Suprapubic skin (tissue), 3 donors: ENCODE measurements at regions not wholly inside any gene's neighbourhood (a gene's known extent, or its start where the extent isn't known, plus 50 kb on each side); places are given as distances from the start of the nearest gene placed in this dataset.

Experiments
- POLR2A ChIP-seq, 2 donors: fragments of 450-650 bp; IDR thresholded peaks; one replicate each; pipeline ENCODE4 v1.6.1; 2017; ENCODE audit warnings: antibody characterized with exemption in 2 of 2, mild to moderate bottlenecking in 2 of 2, moderate library complexity in 2 of 2
- TF ChIP-seq, protein P1 (sequence below), 2 donors: fragments of 200-600 bp in 1 of 2; fragments of 450-650 bp in 1 of 2; sonication (generic) in 1 of 2; IDR thresholded peaks; one replicate each; pipeline ENCODE4 v1.5.1; 2016 to 2019; ENCODE audit warnings: antibody characterized with exemption in 2 of 2, mild to moderate bottlenecking in 1 of 2, moderate library complexity in 1 of 2

DNA sequence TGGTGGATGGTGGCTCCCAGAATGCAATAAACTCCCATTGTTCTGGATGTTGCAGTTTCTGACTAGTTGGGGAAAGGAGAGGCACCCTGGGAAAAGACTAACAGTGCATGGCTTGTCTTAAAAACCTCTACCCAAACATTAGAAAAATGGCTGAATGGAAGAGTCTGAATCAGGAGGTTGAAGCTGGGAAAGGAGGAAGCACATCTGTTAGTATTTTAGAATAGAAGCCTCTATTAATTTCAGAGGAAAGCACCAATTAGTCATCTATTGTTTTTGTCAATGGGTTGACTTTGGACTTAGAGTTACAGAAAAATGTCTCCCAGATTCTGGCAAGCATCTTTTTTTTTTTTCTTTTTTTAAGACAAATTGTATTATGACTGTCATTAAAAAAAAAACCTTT is 56.1 kb upstream of the ELMO1 start:
- TF ChIP-seq, protein P1, sequence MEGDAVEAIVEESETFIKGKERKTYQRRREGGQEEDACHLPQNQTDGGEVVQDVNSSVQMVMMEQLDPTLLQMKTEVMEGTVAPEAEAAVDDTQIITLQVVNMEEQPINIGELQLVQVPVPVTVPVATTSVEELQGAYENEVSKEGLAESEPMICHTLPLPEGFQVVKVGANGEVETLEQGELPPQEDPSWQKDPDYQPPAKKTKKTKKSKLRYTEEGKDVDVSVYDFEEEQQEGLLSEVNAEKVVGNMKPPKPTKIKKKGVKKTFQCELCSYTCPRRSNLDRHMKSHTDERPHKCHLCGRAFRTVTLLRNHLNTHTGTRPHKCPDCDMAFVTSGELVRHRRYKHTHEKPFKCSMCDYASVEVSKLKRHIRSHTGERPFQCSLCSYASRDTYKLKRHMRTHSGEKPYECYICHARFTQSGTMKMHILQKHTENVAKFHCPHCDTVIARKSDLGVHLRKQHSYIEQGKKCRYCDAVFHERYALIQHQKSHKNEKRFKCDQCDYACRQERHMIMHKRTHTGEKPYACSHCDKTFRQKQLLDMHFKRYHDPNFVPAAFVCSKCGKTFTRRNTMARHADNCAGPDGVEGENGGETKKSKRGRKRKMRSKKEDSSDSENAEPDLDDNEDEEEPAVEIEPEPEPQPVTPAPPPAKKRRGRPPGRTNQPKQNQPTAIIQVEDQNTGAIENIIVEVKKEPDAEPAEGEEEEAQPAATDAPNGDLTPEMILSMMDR (IDR thresholded peaks at IDR 0.05): no peak
- TF ChIP-seq POLR2A (IDR thresholded peaks at IDR 0.05): no peak
